ENCODE measurements at regions not wholly inside any gene's neighbourhood (a gene's known extent, or its start where the extent isn't known, plus 50 kb on each side); places are given as distances from the start of the nearest gene placed in this dataset.
"Not testable (repeated sequence)": the region's sequence is repeated elsewhere in the genome, so short reads cannot be mapped to it uniquely, and the experiment has no call there.

DNA sequence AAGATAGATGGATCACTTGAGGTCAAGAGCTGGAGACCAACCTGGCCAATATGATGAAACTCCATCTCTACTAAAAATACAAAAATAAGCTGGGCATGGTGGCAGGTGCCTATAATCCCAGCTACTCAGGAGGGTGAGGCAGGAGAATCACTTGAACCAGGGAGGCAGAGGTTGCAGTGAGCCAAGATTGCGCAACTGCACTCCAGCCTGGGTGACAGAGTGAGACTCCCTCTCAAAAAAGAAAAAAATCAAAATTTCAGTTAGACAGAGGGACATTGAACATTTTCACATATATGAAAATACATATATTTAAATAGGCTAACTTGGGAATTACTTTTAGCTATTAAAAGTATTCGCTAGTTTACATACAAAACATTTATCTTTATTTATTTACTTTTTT lies 293.6 kb upstream of the KCNH7 start:
- H3K4me1 Mint-ChIP-seq, H3K36me3 Mint-ChIP-seq, POLR2A ChIA-PET, DNase-seq, H3K27me3 Mint-ChIP-seq, H3K27ac Mint-ChIP-seq, ATAC-seq, H3K4me3 Mint-ChIP-seq, H3K9me3 Mint-ChIP-seq: not testable (repeated sequence)

DNA sequence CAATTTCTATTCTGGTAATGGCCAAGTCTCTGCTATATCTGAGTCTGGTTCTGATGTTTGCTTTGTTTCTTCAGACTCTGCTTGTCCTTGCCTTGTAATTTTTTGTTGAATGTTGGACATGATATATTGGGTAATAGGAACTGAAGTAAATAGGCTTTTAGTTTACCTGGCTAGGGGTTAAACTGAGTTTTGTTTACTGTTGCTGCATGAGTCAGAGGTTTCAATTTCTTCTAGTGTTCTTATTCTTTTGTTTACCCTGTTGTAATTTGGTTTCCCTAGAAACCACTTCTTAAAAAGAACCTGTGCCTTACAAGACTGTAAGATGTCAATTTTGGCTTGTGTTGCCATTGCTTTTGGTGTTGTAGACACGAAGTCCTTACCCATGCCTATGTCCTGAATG lies 285.0 kb upstream of the KCNH7 start:
- H3K4me3 Mint-ChIP-seq = no peak overlapping the region
- H3K27ac Mint-ChIP-seq = no peak overlapping the region
- no peaks in the 10 kb centered on the region for H3K36me3 Mint-ChIP-seq
- no peaks in the 10 kb centered on the region for H3K27me3 Mint-ChIP-seq
- H3K9me3 Mint-ChIP-seq = peaks cover 0 to 5% (median 0%) of the 10 kb centered on the region in 9 donors
- no peak for ATAC-seq
- no peaks in the 10 kb centered on the region for H3K4me1 Mint-ChIP-seq
- POLR2A ChIA-PET = no interaction called here
- DNase-seq = no peak

DNA sequence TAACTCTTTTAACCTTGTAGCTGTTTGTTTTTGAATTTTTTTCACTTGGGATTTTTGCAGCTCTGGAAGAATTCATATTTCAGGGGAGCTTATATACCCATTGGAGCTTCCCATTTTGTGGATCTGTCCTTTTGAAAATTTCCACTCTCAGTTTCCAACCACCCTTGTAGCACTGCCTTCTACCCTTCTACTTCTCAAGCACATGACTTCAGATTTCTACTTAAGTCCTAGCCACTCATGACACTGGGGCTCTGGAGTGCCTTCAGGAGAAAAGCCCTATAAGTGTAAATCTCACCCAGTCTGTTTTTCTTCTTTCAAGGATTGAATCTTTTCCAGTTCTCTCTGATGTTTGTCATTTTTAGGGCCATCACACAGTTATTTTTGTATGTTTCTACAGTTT lies 283.7 kb upstream of the KCNH7 start:
- H3K27me3 Mint-ChIP-seq = no peaks in the 10 kb centered on the region
- no peaks in the 10 kb centered on the region for H3K36me3 Mint-ChIP-seq
- ATAC-seq = no peak
- DNase-seq = no peak
- POLR2A ChIA-PET = interaction anchor here (0.6 kb wide), 1 partner anchor 629 kb away, joined by 3 read pairs; no protein-coding TSS in a partner anchor
- no peak overlapping the region for H3K27ac Mint-ChIP-seq
- H3K4me1 Mint-ChIP-seq = no peaks in the 10 kb centered on the region
- H3K9me3 Mint-ChIP-seq = peaks cover 0 to 5% (median 0%) of the 10 kb centered on the region in 9 donors
- no peak overlapping the region for H3K4me3 Mint-ChIP-seq

DNA sequence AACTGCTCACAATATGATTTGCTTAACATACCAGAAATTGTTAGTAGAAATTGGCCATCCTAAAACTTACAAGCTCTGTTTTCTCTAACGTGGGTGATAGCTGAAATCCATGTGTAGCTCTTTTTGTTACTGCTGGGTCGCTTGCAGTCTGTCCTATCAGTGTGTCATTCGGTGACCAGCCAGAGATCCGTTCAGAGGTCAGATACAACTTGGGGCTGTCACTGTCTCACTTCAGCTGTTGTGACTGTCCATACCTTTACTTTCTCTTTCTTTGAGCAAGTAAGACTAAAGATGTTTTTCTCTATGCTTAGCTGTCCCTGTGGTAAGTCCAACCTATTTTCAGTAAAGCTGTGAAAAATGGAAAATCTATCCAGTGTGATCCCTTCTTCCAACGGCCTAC lies 282.9 kb upstream of the KCNH7 start:
- Mint-ChIP-seq H3K36me3 (no peaks in the 10 kb centered on the region), H3K4me3 (no peak overlapping the region)
- POLR2A ChIA-PET = interaction anchor here (0.6 kb wide), 1 partner anchor 628 kb away, joined by 3 read pairs; no protein-coding TSS in a partner anchor

DNA sequence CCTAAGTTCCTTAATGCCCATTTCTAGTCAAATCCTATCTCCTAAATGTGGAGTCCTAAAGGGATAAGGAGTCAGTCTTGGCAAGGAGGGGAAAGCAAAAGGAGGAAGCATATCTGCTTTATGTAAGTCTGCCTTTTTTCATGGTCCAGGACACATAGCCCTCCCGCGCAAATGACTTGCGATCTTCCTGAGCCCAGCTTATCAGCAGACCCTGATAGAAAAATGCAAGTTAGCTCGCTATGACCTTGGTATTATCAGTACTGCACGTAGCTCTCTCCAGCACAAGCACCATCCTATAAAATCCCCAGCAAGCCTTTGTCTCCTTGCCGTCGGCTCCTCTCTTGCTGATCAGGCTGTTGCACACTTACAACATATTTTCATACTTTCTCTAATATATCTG lies 281.4 kb upstream of the KCNH7 start:
- H3K36me3 Mint-ChIP-seq = no peaks in the 10 kb centered on the region
- no peaks in the 10 kb centered on the region for H3K27me3 Mint-ChIP-seq
- ATAC-seq = no peak
- H3K9me3 Mint-ChIP-seq = peaks cover 0 to 5% (median 0%) of the 10 kb centered on the region in 9 donors
- no peak for DNase-seq
- no peaks in the 10 kb centered on the region for H3K4me1 Mint-ChIP-seq
- H3K27ac Mint-ChIP-seq = no peak overlapping the region
- H3K4me3 Mint-ChIP-seq = no peak overlapping the region
- POLR2A ChIA-PET = no interaction called here

More for the DNA sequence above, 282.9 kb upstream of the KCNH7 start:
- H3K27ac Mint-ChIP-seq = no peak overlapping the region
- H3K4me1 Mint-ChIP-seq = no peaks in the 10 kb centered on the region
- no peaks in the 10 kb centered on the region for H3K27me3 Mint-ChIP-seq
- peaks cover 0 to 5% (median 0%) of the 10 kb centered on the region in 9 donors for H3K9me3 Mint-ChIP-seq
- DNase-seq (no peak), ATAC-seq (no peak)

DNA sequence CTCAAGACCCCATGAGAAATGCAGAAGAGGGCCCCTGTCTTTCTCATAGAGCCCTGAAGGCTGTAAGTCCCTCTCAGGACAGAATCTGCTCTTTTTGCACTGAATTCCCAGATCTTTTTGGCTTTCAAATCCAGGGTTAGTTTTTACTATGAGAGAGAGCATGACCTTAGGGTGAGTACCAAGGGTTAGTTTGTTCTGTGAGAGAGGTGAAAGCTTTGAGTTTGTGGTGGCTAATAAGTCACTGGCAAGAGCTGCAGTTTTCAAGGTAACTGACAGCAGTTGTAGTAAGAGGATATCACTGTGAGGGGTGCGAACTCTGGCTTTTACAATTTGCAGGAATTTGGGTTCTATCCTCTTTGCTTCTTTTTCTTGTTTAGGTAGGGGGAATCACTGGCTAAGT lies 248.4 kb upstream of the KCNH7 start:
- Mint-ChIP-seq H3K27me3 (no peaks in the 10 kb centered on the region), H3K4me1 (no peaks in the 10 kb centered on the region), H3K9me3 (peaks cover 0 to 14% (median 8%) of the 10 kb centered on the region in 9 donors), H3K36me3 (no peaks in the 10 kb centered on the region), H3K4me3 (no peak overlapping the region), H3K27ac (no peak overlapping the region)
- POLR2A ChIA-PET = no interaction called here
- DNase-seq = no peak
- no peak for ATAC-seq

DNA sequence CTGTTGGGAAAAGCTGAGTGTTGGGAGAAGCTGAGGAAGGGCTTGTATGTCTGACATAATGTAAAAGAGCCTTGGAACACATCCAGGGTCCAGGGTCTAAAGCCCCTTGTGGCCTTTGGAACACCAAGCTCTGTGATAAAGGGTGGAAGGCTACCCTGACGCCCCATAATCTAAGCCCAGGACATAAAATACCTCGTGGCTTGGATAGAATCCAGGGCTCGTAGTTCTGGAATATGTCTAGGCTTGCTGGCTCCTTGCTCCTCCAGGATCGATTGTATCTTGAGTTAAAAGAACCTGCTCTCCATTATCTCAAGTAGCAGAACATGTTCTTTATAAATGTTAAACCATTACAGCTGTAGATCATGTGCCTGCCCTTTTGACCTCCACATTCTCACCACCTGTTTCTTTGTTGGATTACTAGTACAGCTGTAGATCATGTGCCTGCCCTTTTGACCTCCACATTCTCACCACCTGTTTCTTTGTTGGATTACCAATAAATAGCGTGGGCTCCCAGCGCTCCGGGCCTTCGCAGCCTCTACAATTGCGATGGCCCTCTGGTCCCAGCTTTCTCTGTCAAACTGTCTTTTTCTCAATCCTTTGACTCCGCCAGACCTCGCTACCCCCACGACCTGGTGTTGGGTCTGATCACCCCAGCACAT lies 246.9 kb upstream of the KCNH7 start:
- H3K4me3 Mint-ChIP-seq, POLR2A ChIA-PET, H3K27me3 Mint-ChIP-seq, DNase-seq, H3K4me1 Mint-ChIP-seq, ATAC-seq, H3K27ac Mint-ChIP-seq, H3K36me3 Mint-ChIP-seq: not testable (repeated sequence)
- H3K9me3 Mint-ChIP-seq = peaks cover 0 to 20% (median 9%) of the 10 kb centered on the region in 9 donors

DNA sequence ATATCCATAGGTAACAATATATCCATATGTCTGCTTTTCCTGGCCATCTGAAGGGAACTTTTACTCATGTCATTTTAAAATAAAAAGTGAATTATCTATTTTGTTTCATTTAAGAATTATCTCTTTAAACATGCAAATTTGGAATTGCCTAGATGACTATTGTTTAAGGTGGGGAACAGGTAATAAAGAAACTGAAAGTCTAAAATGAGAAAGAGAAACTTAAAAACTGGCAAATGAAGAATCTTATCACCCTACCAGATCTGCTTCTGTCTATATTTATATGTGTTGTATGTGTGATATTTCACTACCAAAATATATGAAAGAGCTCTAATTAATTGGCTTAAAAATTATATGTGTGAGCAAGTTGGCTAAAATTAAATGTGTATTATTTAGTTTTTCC lies 243.2 kb upstream of the KCNH7 start:
- Mint-ChIP-seq H3K4me1 (no peaks in the 10 kb centered on the region), H3K36me3 (no peaks in the 10 kb centered on the region), H3K4me3 (no peak overlapping the region), H3K27ac (no peak overlapping the region), H3K27me3 (no peaks in the 10 kb centered on the region), H3K9me3 (peaks cover 0 to 29% (median 9%) of the 10 kb centered on the region in 9 donors)
- ATAC-seq (no peak), DNase-seq (no peak)
- POLR2A ChIA-PET = no interaction called here

DNA sequence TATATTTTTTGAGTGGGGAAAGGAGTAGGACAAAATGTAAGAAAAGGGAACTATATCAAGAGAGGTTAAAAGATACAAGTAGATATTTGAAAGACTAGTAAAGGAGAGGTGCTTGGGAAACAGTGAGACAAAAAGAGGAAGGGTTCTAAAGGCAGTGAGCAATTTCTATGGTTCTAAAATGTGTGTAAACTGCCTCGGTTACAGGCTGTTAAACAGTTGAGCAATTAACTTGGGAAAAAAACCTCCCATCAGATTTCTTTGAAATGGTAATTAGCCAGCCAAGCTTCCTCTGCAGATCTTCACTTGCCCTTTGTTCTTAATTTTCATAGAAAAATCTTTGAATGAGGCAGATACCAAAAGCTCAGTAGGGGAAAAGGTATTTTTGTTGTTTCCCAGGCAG lies 238.7 kb upstream of the KCNH7 start:
- Mint-ChIP-seq H3K36me3 (no peaks in the 10 kb centered on the region), H3K27ac (no peak overlapping the region), H3K9me3 (peaks cover 3 to 25% (median 6%) of the 10 kb centered on the region in 9 donors), H3K4me3 (no peak overlapping the region), H3K4me1 (no peaks in the 10 kb centered on the region), H3K27me3 (no peaks in the 10 kb centered on the region)
- POLR2A ChIA-PET = no interaction called here
- DNase-seq = no peak
- ATAC-seq = no peak

DNA sequence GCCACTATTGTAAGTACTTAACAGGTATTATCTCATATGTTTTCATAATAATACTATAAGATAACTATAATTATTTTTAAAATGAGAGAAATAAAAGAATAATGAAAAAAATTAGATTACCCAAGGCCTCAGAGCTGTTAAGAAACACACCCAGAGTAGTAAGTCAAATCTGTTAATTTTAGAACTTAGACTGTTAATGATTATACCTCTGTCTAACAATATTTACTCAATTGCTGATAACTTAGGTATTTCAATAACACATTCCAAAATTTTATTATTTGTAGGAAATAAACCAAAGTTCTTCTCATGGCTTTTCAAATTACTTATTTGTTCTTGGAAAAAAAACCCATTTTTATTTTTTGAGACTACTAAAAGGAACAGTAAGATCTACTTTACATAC lies 227.5 kb upstream of the KCNH7 start:
- Mint-ChIP-seq H3K4me1 (no peaks in the 10 kb centered on the region), H3K9me3 (peaks cover 0 to 10% (median 4%) of the 10 kb centered on the region in 9 donors), H3K4me3 (no peak overlapping the region), H3K36me3 (no peaks in the 10 kb centered on the region), H3K27ac (no peak overlapping the region), H3K27me3 (peaks cover 0 to 3% (median 0%) of the 10 kb centered on the region in 5 donors)
- POLR2A ChIA-PET = no interaction called here
- no peak for DNase-seq
- ATAC-seq = no peak

DNA sequence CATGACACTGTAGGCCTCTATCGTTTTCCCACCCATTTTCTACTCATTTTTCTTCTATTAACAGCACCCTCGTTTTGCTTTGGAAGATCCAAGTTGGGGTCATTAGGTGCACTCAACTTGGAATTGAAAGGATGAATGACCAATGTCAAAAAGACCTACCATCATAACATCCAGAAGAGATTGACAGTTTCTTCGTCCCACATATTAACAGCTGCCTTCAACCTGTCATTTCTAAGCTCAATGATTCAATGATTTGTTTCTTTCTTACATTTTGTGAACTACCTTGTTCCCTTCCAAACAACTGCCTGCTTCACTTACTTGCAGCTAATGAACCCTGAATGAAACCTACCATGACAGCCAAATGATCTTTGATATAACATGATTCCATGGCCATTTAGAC lies 224.0 kb upstream of the KCNH7 start:
- POLR2A ChIA-PET = no interaction called here
- Mint-ChIP-seq H3K4me1 (no peaks in the 10 kb centered on the region), H3K27me3 (no peaks in the 10 kb centered on the region), H3K9me3 (peaks cover 0 to 9% (median 3%) of the 10 kb centered on the region in 9 donors), H3K27ac (no peak overlapping the region), H3K4me3 (no peak overlapping the region), H3K36me3 (no peaks in the 10 kb centered on the region)
- no peak for ATAC-seq
- no peak for DNase-seq

DNA sequence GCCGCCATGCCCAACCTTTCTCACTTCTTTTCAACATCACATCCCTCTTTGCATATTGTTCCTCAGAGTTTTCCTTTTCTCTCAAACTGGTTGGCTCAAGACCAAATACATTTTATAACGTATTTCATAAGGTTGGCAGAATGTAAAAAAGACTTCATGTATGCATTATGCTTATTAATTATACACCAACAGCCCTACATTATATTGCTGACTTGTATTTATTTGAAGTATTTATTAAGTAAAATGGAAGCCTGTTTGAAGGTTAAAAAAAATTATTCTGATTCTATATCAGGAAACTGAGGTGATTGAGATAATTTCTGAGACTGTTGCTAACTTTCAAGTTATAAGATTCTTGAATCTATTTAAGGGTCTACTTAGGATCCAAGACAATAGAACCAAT lies 208.0 kb upstream of the KCNH7 start:
- Mint-ChIP-seq H3K9me3 (peaks cover 0 to 5% (median 2%) of the 10 kb centered on the region in 9 donors), H3K4me1 (no peaks in the 10 kb centered on the region), H3K27me3 (no peaks in the 10 kb centered on the region), H3K27ac (no peak overlapping the region), H3K4me3 (no peak overlapping the region), H3K36me3 (no peaks in the 10 kb centered on the region)
- POLR2A ChIA-PET = no interaction called here
- no peak for DNase-seq
- ATAC-seq = no peak

DNA sequence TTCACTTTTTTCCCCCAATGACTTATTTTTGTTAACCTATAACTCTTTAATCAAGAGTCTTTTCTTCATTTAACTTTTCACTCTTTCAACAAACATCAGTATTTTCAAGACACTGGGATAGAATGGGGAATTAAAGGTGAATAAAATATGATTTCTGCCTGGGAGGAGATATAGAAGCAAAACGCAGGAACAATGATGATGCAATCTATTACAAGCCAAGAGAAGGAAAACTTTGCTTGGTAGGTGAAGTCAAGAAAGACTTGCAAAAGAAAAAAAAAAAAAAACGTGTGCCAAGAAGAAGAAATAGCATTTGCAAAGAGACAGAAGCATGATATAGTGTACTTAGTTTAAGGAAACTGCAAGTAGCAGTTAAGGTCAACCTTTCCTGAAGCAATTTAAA lies 207.3 kb upstream of the KCNH7 start:
- POLR2A ChIA-PET = no interaction called here
- no peak overlapping the region for H3K27ac Mint-ChIP-seq
- no peak for DNase-seq
- no peaks in the 10 kb centered on the region for H3K4me1 Mint-ChIP-seq
- ATAC-seq = no peak
- no peaks in the 10 kb centered on the region for H3K27me3 Mint-ChIP-seq
- no peaks in the 10 kb centered on the region for H3K36me3 Mint-ChIP-seq
- H3K4me3 Mint-ChIP-seq = no peak overlapping the region
- peaks cover 0 to 5% (median 2%) of the 10 kb centered on the region in 9 donors for H3K9me3 Mint-ChIP-seq

DNA sequence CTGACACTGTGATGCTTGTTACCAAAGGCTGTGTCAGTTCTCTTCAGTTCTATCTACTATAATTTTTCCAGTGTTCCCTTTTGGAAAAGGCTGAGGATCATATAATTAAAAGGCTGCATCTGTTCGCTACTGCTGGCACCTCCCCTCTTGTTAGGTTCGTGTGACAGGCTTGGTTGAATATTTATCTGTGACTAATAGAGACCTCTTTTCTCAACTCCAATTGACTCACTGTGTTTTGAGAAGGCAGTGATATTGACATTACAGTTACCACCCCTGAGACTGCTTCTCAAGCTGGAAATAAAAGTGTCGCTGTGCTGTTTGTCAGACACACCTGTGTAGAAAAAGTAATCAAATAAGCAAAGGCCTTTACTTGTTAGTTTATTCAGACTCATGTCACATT lies 205.5 kb upstream of the KCNH7 start:
- ATAC-seq (no peak), DNase-seq (no peak)
- Mint-ChIP-seq H3K4me3 (no peak overlapping the region), H3K9me3 (peaks cover 0 to 5% (median 0%) of the 10 kb centered on the region in 9 donors), H3K27me3 (no peaks in the 10 kb centered on the region), H3K36me3 (no peaks in the 10 kb centered on the region), H3K27ac (no peak overlapping the region), H3K4me1 (no peaks in the 10 kb centered on the region)
- POLR2A ChIA-PET = no interaction called here
